ENCODE measurements at regions not wholly inside any gene's neighbourhood (a gene's known extent, or its start where the extent isn't known, plus 50 kb on each side); places are given as distances from the start of the nearest gene placed in this dataset.

- CTCF ChIA-PET = interaction anchor here (0.6 kb wide), 2 partner anchors 195 to 627 kb away, joined by 3 read pairs; no protein-coding TSS in a partner anchor
- TF ChIP-seq HOXB13 (CRISPR knock-in tag; IDR thresholded peaks at IDR 0.05; ENCODE audit: low read depth) = no peak
- no peak overlapping the region for H3K4me3 ChIP-seq
- no peaks in the 10 kb centered on the region for H3K9me3 ChIP-seq
- DNase-seq (ENCODE audit: low read depth in 1 of 2, low spot score in 1 of 2) = no peak
- H3K4me1 ChIP-seq = no peaks in the 10 kb centered on the region
- H3K27ac ChIP-seq = no peak overlapping the region
- POLR2A ChIA-PET = no interaction called here
- H3K4me2 ChIP-seq = no peak overlapping the region
- ATAC-seq = no peak
- no peak for FAIRE-seq
- 47% methylated on average over 4 of the region's 4 CpGs for WGBS (ENCODE audit: missing lambda C conversion rate)
Observed at GRCh38 chr1:30472009-30472408, 251.4 kb downstream of the MATN1 start.

- TF ChIP-seq NR3C1 (IDR thresholded peaks at IDR 0.05) (no peak), CTCF (IDR thresholded peaks at IDR 0.05) (no peak), POLR2AphosphoS2 (conservative IDR thresholded peaks at IDR 0.05; ENCODE audit: low read length) (no peak), NFE2L2 (conservative IDR thresholded peaks at IDR 0.05; ENCODE audit: low read length) (no peak), FOSL2 (IDR thresholded peaks at IDR 0.05) (no peak), FOSL2 (CRISPR knock-in tag; IDR thresholded peaks at IDR 0.05) (no peak)
- no peak overlapping the region for H3K4me2 ChIP-seq
- no peak overlapping the region for H3K4me3 ChIP-seq
- ChIA-PET CTCF (interaction anchor here (0.6 kb wide), 2 partner anchors 196 to 626 kb away, joined by 3 read pairs; no protein-coding TSS in a partner anchor), POLR2A (no interaction called here)
- no peaks in the 10 kb centered on the region for H3K4me1 ChIP-seq
- ATAC-seq (no peak), FAIRE-seq (no peak), DNase-seq (ENCODE audit: low read depth in 1 of 2, low spot score in 1 of 2) (no peak)
- H3K27ac ChIP-seq = no peak overlapping the region
- H3K9me3 ChIP-seq = no peaks in the 10 kb centered on the region
- 85% methylated on average over 2 of the region's 2 CpGs for WGBS (ENCODE audit: missing lambda C conversion rate)
Observed at GRCh38 chr1:30471307-30471706, 252.1 kb downstream of the MATN1 start.

GRCh38 chr1:30469426-30469825 lies 254.0 kb downstream of the MATN1 start:
- FAIRE-seq = no peak
- no peak for ATAC-seq
- H3K4me2 ChIP-seq = no peak overlapping the region
- ChIA-PET CTCF (interaction anchor here (1.2 kb wide), 1 partner anchor 8 kb away, joined by 3 read pairs; no protein-coding TSS in a partner anchor), POLR2A (no interaction called here)
- no peak overlapping the region for H3K4me3 ChIP-seq
- DNase-seq (ENCODE audit: low read depth in 1 of 2, low spot score in 1 of 2) = no peak
- no peaks in the 10 kb centered on the region for H3K4me1 ChIP-seq
- TF ChIP-seq HOXB5 (CRISPR knock-in tag; IDR thresholded peaks at IDR 0.05) (no peak), KDM5A (IDR thresholded peaks at IDR 0.05) (no peak), NR3C1 (IDR thresholded peaks at IDR 0.05) (no peak), NPAS2 (CRISPR knock-in tag; IDR thresholded peaks at IDR 0.05; ENCODE audit: borderline replicate concordance) (no peak), JUNB (IDR thresholded peaks at IDR 0.05) (no peak), ZSCAN20 (CRISPR knock-in tag; IDR thresholded peaks at IDR 0.05) (no peak), RARB (CRISPR knock-in tag; IDR thresholded peaks at IDR 0.05) (no peak), HES2 (IDR thresholded peaks at IDR 0.05) (no peak), REST (IDR thresholded peaks at IDR 0.05) (no peak), ZC3H11A (IDR thresholded peaks at IDR 0.05) (no peak), ATOH8 (CRISPR knock-in tag; IDR thresholded peaks at IDR 0.05; ENCODE audit: low read depth) (no peak), MAFK (IDR thresholded peaks at IDR 0.05; ENCODE audit: partially characterized antibody) (no peak), RCOR1 (IDR thresholded peaks at IDR 0.05; ENCODE audit: low read depth, low read length) (no peak), CHD4 (IDR thresholded peaks at IDR 0.05; ENCODE audit: borderline replicate concordance) (no peak), MYC (IDR thresholded peaks at IDR 0.05; ENCODE audit: borderline replicate concordance, low read length) (no peak)
- WGBS (ENCODE audit: missing lambda C conversion rate) = 42% methylated on average over 2 of the region's 5 CpGs
- no peak overlapping the region for H3K27ac ChIP-seq
- H3K9me3 ChIP-seq = no peaks in the 10 kb centered on the region
